ENCODE measurements at regions not wholly inside any gene's neighbourhood (a gene's known extent, or its start where the extent isn't known, plus 50 kb on each side); places are given as distances from the start of the nearest gene placed in this dataset.
"Not testable (repeated sequence)": the region's sequence is repeated elsewhere in the genome, so short reads cannot be mapped to it uniquely, and the experiment has no call there.

GRCh38 chr4:38280323-38280706 lies 320.1 kb downstream of the PTTG2 start:
- no peak for DNase-seq

GRCh38 chr4:38281371-38282071 lies 321.3 kb downstream of the PTTG2 start:
- DNase-seq = no peak

- DNase-seq = no peak
Observed at GRCh38 chr4:38283724-38284123, 323.5 kb downstream of the PTTG2 start.

- DNase-seq = no peak
Observed at GRCh38 chr4:38284294-38285030, 324.3 kb downstream of the PTTG2 start.

GRCh38 chr4:38287101-38287851 lies 327.1 kb downstream of the PTTG2 start:
- DNase-seq = no peak

- no peak for DNase-seq
Observed at GRCh38 chr4:38289553-38289952, 329.4 kb downstream of the PTTG2 start.

- no peak for DNase-seq
Observed at GRCh38 chr4:38290366-38290765, 330.2 kb downstream of the PTTG2 start.

- DNase-seq = no peak
Observed at GRCh38 chr4:38290914-38291313, 330.7 kb downstream of the PTTG2 start.

GRCh38 chr4:38292529-38292928 lies 332.3 kb downstream of the PTTG2 start:
- DNase-seq = no peak

- no peak for DNase-seq
Observed at GRCh38 chr4:38294238-38294637, 334.0 kb downstream of the PTTG2 start.

- no peak for DNase-seq
Observed at GRCh38 chr4:38297061-38297460, 336.9 kb downstream of the PTTG2 start.

- DNase-seq = no peak
Observed at GRCh38 chr4:38298868-38299713, 338.9 kb downstream of the PTTG2 start.

GRCh38 chr4:38302910-38303309 lies 342.7 kb downstream of the PTTG2 start:
- DNase-seq = no peak

- not testable (repeated sequence) for DNase-seq
Observed at GRCh38 chr4:38304460-38304859, 344.3 kb downstream of the PTTG2 start.

GRCh38 chr4:38306482-38307071 lies 346.4 kb downstream of the PTTG2 start:
- DNase-seq = peak in 1 of 2 donors; percentile 26

GRCh38 chr4:38308728-38309311 lies 348.6 kb downstream of the PTTG2 start:
- no peak for DNase-seq

GRCh38 chr4:38309471-38309870 lies 349.3 kb downstream of the PTTG2 start:
- DNase-seq = no peak

- DNase-seq = peak; percentile 57 to 79
Observed at GRCh38 chr4:38310446-38311043, 350.3 kb downstream of the PTTG2 start.

- no peak for DNase-seq
Observed at GRCh38 chr4:38311495-38312126, 351.4 kb downstream of the PTTG2 start.

- DNase-seq = no peak
Observed at GRCh38 chr4:38313175-38313574, 350.8 kb upstream of the KLF3 start.

- DNase-seq = no peak
Observed at GRCh38 chr4:38313999-38314561, 349.9 kb upstream of the KLF3 start.

Data from CD4-positive, alpha-beta T cell treated with Interleukin-1 beta for 1 hour (primary cell).